CD4-positive, alpha-beta memory T cell (primary cell): ENCODE measurements at regions not wholly inside any gene's neighbourhood (a gene's known extent, or its start where the extent isn't known, plus 50 kb on each side); places are given as distances from the start of the nearest gene placed in this dataset.
A peak's percentile ranks its signal among the peaks of the same experiment; 100 is the strongest.

Experiments
- CTCF ChIA-PET: fragments of 350-600 bp; sonication (Branson Sonifier 250); formaldehyde crosslinking; loops from one replicate; lab custom pipeline; 2021; ENCODE audit warnings: inconsistent platforms; ENCODE audit not compliant: partially characterized antibody; lab: Charles Lee
- POLR2A ChIA-PET: fragments of 350-600 bp; sonication (Branson Sonifier 250); formaldehyde crosslinking; loops from one replicate; lab custom pipeline; 2021; ENCODE audit not compliant: partially characterized antibody; lab: Charles Lee
- DNase-seq, 5 donors: peaks; one replicate each; pipeline versions ENCODE4 v3.0.0 to v3.0.0-alpha.2; 2020 to 2022; ENCODE audit warnings: mixed read lengths in 1 of 5
- H3K27ac ChIP-seq: one replicate; pipeline ENCODE4 v1.7.0; 2013; ENCODE audit warnings: low read depth, low read length
- H3K27me3 ChIP-seq: 2 replicates; pipeline ENCODE4 v1.7.0; 2013; ENCODE audit warnings: mild to moderate bottlenecking, low read length, moderate library complexity; ENCODE audit not compliant: insufficient read depth
- H3K36me3 ChIP-seq: 2 replicates; pipeline ENCODE4 v1.7.0; 2013; ENCODE audit warnings: mild to moderate bottlenecking, low read length, moderate library complexity; ENCODE audit not compliant: insufficient read depth
- H3K4me1 ChIP-seq: 2 replicates; pipeline ENCODE4 v1.7.0; 2013; ENCODE audit warnings: mild to moderate bottlenecking, low read length, moderate library complexity; ENCODE audit not compliant: insufficient read depth
- H3K4me3 ChIP-seq, 2 donors: one replicate each; pipeline ENCODE4 v1.7.0; 2013; ENCODE audit warnings: low read length in 2 of 2, mild to moderate bottlenecking in 1 of 2
- H3K9me3 ChIP-seq, 2 donors: one replicate each; pipeline ENCODE4 v1.7.0; 2013; ENCODE audit warnings: low read length in 2 of 2, control low read depth in 1 of 2; ENCODE audit not compliant: control insufficient read depth in 1 of 2
- H3K27ac Mint-ChIP-seq, 7 donors: one replicate each; pipeline ENCODE4 v1.8.0; 2020 to 2021; ENCODE audit warnings: mixed read lengths in 7 of 7, mild to moderate bottlenecking in 6 of 7, inconsistent platforms in 3 of 7, moderate library complexity in 3 of 7
- H3K27me3 Mint-ChIP-seq, 2 donors: one replicate each; pipeline ENCODE4 v1.8.0; 2020 to 2021; ENCODE audit warnings: mixed read lengths in 2 of 2
- H3K36me3 Mint-ChIP-seq, 2 donors: one replicate each; pipeline ENCODE4 v1.8.0; 2020 to 2021; ENCODE audit warnings: mixed read lengths in 2 of 2, inconsistent platforms in 1 of 2, mild to moderate bottlenecking in 1 of 2
- H3K4me1 Mint-ChIP-seq, 4 donors: one replicate each; pipeline ENCODE4 v1.8.0; 2020 to 2021; ENCODE audit warnings: mixed read lengths in 4 of 4, mild to moderate bottlenecking in 1 of 4
- H3K4me3 Mint-ChIP-seq, 8 donors: one replicate each; pipeline ENCODE4 v1.8.0; 2020 to 2021; ENCODE audit warnings: mixed read lengths in 8 of 8, mild to moderate bottlenecking in 7 of 8, moderate library complexity in 6 of 8, inconsistent platforms in 3 of 8
- H3K9me3 Mint-ChIP-seq, 8 donors: one replicate each; pipeline ENCODE4 v1.8.0; 2020 to 2021; ENCODE audit warnings: mixed read lengths in 8 of 8, mild to moderate bottlenecking in 5 of 8, inconsistent platforms in 3 of 8, moderate library complexity in 1 of 8
- intact Hi-C: fragments of 100-400 bp; cut with micrococcal nuclease; formaldehyde crosslinking; loops from one replicate; pipeline ENCODE4 v1.15.1; 2023

DNA sequence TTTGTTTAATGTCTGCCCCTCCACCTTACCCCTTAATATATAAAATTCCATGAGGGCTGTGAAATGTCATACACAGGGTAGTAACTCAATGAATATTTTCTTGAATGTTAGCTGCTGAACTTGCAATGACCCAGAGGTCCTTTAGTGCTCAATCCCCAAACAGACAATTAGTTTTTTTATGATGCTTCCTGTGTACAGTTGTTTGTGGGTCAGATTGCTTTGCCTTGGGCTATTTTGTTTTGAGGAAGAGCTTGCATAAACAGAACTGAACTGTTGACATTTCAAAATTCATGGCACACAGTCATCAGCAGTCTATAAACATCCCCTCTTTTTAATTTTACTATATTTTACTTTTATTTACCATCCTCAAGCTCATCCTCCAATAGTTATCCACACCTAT is 820.5 kb upstream of the SEL1L start:
- intact Hi-C loops: no loop called here
- Mint-ChIP-seq H3K36me3 (no peaks in the 10 kb centered on the region), H3K4me3 (no peak overlapping the region), H3K27ac (peak overlapping the region in 1 of 7 donors; percentile 45), H3K9me3 (peaks cover 0 to 19% (median 12%) of the 10 kb centered on the region in 8 donors), H3K27me3 (no peaks in the 10 kb centered on the region), H3K4me1 (no peaks in the 10 kb centered on the region)
- POLR2A ChIA-PET: no interaction called here
- H3K36me3 ChIP-seq: no peaks in the 10 kb centered on the region
- no peak overlapping the region for H3K4me3 ChIP-seq
- DNase-seq: no peak
- H3K27me3 ChIP-seq: no peaks in the 10 kb centered on the region
- no peaks in the 10 kb centered on the region for H3K4me1 ChIP-seq
- CTCF ChIA-PET: no interaction called here
- H3K9me3 ChIP-seq: no peaks in the 10 kb centered on the region
- no peak overlapping the region for H3K27ac ChIP-seq

- Mint-ChIP-seq H3K4me3 (no peak overlapping the region), H3K27me3 (no peaks in the 10 kb centered on the region)
These were observed 825.5 kb upstream of the SEL1L start for GRCh38 chr14:82359201-82359600.

DNA sequence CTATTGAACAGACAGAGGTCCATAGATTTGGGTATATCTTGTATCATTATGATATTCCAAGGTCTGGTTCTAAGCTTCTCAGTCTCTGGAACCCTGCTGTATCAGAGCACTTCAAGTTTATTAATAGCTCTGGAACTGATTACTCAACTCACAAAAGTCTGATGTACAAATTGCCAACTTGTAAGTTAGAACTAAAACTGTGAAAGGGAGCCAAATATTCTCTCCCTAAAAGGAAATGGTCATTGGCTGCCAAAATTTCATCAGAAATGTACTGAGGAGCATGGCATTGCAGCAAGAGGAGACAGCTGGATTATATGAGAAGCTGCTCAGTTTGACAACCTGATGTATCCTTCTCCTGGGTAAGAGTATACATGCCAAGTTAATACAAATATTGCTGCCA is 828.8 kb upstream of the SEL1L start:
- DNase-seq: no peak
- intact Hi-C loops: no loop called here
- H3K27ac Mint-ChIP-seq: no peak overlapping the region
- peaks cover 0 to 30% (median 11%) of the 10 kb centered on the region in 8 donors for H3K9me3 Mint-ChIP-seq
- Histone ChIP-seq H3K27me3 (no peaks in the 10 kb centered on the region), H3K4me1 (no peaks in the 10 kb centered on the region), H3K36me3 (no peaks in the 10 kb centered on the region), H3K9me3 (no peaks in the 10 kb centered on the region), H3K27ac (no peak overlapping the region), H3K4me3 (no peak overlapping the region)
- no peak overlapping the region for H3K4me3 Mint-ChIP-seq
- ChIA-PET CTCF (no interaction called here), POLR2A (no interaction called here)
- no peaks in the 10 kb centered on the region for H3K36me3 Mint-ChIP-seq
- H3K4me1 Mint-ChIP-seq: no peaks in the 10 kb centered on the region
- no peaks in the 10 kb centered on the region for H3K27me3 Mint-ChIP-seq

More at GRCh38 chr14:82359201-82359600, 825.5 kb upstream of the SEL1L start:
- intact Hi-C loops: no loop called here
- no peak for DNase-seq
- no peaks in the 10 kb centered on the region for H3K9me3 ChIP-seq
- POLR2A ChIA-PET: no interaction called here
- H3K4me3 ChIP-seq: no peak overlapping the region
- CTCF ChIA-PET: no interaction called here
- H3K36me3 Mint-ChIP-seq: no peaks in the 10 kb centered on the region
- no peaks in the 10 kb centered on the region for H3K27me3 ChIP-seq
- H3K27ac ChIP-seq: no peak overlapping the region
- H3K27ac Mint-ChIP-seq: no peak overlapping the region
- no peaks in the 10 kb centered on the region for H3K4me1 ChIP-seq
- H3K36me3 ChIP-seq: no peaks in the 10 kb centered on the region
- H3K9me3 Mint-ChIP-seq: peaks cover 0 to 19% (median 8%) of the 10 kb centered on the region in 8 donors
- no peaks in the 10 kb centered on the region for H3K4me1 Mint-ChIP-seq

DNA sequence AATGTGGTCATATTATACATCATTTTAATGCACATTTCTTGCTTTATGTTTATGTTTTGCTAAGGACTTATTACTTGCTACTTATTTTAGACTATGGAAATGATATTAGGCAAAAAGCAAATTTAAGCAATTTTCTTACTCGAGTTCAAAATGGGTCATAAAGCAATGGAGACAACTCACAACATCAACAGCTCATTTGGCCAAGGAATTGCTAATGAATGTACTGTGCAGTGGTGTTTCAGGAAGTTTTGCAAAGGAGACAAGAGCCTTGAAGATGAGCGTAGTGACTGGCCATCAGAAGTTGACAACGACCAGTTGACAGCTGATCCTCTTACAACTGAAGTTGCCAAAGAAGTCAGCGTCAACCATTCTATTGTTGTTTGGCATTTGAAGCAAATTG is 831.8 kb upstream of the SEL1L start:
- Histone ChIP-seq H3K4me1 (no peaks in the 10 kb centered on the region), H3K27me3 (no peaks in the 10 kb centered on the region), H3K9me3 (no peaks in the 10 kb centered on the region), H3K36me3 (no peaks in the 10 kb centered on the region), H3K4me3 (no peak overlapping the region), H3K27ac (no peak overlapping the region)
- ChIA-PET POLR2A (no interaction called here), CTCF (no interaction called here)
- H3K36me3 Mint-ChIP-seq: no peaks in the 10 kb centered on the region
- no peaks in the 10 kb centered on the region for H3K27me3 Mint-ChIP-seq
- H3K4me1 Mint-ChIP-seq: no peaks in the 10 kb centered on the region
- no peak overlapping the region for H3K4me3 Mint-ChIP-seq
- peaks cover 0 to 23% (median 9%) of the 10 kb centered on the region in 8 donors for H3K9me3 Mint-ChIP-seq
- intact Hi-C loops: no loop called here
- no peak for DNase-seq
- no peak overlapping the region for H3K27ac Mint-ChIP-seq

DNA sequence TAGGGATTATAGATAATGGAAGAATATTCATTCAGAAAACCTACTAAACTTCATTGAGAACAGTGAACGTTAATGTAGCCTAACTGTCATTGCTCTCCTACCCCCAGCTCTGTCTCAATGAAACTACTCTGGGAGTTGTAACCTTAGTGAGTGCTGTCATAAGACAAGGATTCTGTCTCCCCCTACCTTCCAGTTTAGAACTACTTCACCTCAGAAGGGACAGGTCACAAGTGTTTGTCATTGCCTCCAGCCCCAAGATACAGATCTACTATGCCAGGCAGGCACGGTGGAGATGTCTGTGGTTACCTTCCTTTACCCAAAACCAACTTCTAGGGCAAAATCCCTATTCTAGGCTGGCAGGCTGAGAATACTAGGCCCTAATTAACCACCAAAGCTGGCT is 833.1 kb upstream of the SEL1L start:
- Histone ChIP-seq H3K36me3 (no peaks in the 10 kb centered on the region), H3K4me3 (no peak overlapping the region), H3K4me1 (no peaks in the 10 kb centered on the region), H3K27me3 (no peaks in the 10 kb centered on the region), H3K9me3 (no peaks in the 10 kb centered on the region), H3K27ac (no peak overlapping the region)
- ChIA-PET CTCF (interaction anchor here (0.5 kb wide), 1 partner anchor 161 kb away, joined by 4 read pairs; no protein-coding TSS in a partner anchor), POLR2A (no interaction called here)
- no peaks in the 10 kb centered on the region for H3K36me3 Mint-ChIP-seq
- no peaks in the 10 kb centered on the region for H3K4me1 Mint-ChIP-seq
- intact Hi-C loops: no loop called here
- DNase-seq: no peak
- no peak overlapping the region for H3K27ac Mint-ChIP-seq
- no peak overlapping the region for H3K4me3 Mint-ChIP-seq
- peaks cover 0 to 23% (median 10%) of the 10 kb centered on the region in 8 donors for H3K9me3 Mint-ChIP-seq
- no peaks in the 10 kb centered on the region for H3K27me3 Mint-ChIP-seq

DNA sequence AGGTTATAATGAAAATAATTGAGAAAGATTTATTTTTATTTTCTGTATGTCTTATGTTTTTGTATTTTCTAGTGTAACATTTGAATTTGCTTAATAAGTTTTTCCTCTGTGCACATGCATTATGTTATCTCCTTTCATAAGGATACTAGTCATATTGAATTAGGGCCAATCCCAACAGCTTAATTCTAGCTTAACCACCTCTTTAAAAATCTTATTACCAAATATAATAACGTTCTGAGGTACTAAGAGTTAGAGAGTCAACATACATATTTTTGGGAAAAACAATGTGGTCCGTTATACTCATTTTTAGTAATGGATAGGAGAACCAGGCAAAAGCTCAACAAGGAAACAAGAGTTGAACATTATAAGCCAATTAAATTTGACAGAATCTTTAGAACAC is 845.6 kb upstream of the SEL1L start:
- CTCF ChIA-PET: no interaction called here
- Mint-ChIP-seq H3K27ac (no peak overlapping the region), H3K9me3 (peaks cover 0 to 23% (median 10%) of the 10 kb centered on the region in 8 donors), H3K4me1 (no peaks in the 10 kb centered on the region), H3K4me3 (no peak overlapping the region), H3K27me3 (no peaks in the 10 kb centered on the region), H3K36me3 (no peaks in the 10 kb centered on the region)
- no peak for DNase-seq
- Histone ChIP-seq H3K9me3 (no peaks in the 10 kb centered on the region), H3K27me3 (no peaks in the 10 kb centered on the region), H3K27ac (no peak overlapping the region), H3K4me1 (no peaks in the 10 kb centered on the region), H3K4me3 (no peak overlapping the region), H3K36me3 (no peaks in the 10 kb centered on the region)
- POLR2A ChIA-PET: no interaction called here
- intact Hi-C loops: no loop called here

GRCh38 chr14:82385048-82385447 is 851.4 kb upstream of the SEL1L start:
- CTCF ChIA-PET: no interaction called here
- Histone ChIP-seq H3K27me3 (no peaks in the 10 kb centered on the region), H3K4me3 (no peak overlapping the region), H3K36me3 (no peaks in the 10 kb centered on the region), H3K4me1 (no peaks in the 10 kb centered on the region), H3K9me3 (no peaks in the 10 kb centered on the region), H3K27ac (no peak overlapping the region)
- Mint-ChIP-seq H3K27ac (no peak overlapping the region), H3K4me3 (no peak overlapping the region), H3K36me3 (no peaks in the 10 kb centered on the region), H3K9me3 (peaks cover 2 to 22% (median 12%) of the 10 kb centered on the region in 8 donors), H3K27me3 (no peaks in the 10 kb centered on the region), H3K4me1 (no peaks in the 10 kb centered on the region)
- intact Hi-C loops: no loop called here
- POLR2A ChIA-PET: no interaction called here
- DNase-seq: no peak

GRCh38 chr14:82387699-82388098 is 854.0 kb upstream of the SEL1L start:
- no peaks in the 10 kb centered on the region for H3K4me1 Mint-ChIP-seq
- no peaks in the 10 kb centered on the region for H3K27me3 ChIP-seq
- peaks cover 2 to 21% (median 12%) of the 10 kb centered on the region in 8 donors for H3K9me3 Mint-ChIP-seq
- H3K9me3 ChIP-seq: no peaks in the 10 kb centered on the region
- H3K4me1 ChIP-seq: no peaks in the 10 kb centered on the region
- intact Hi-C loops: no loop called here
- H3K4me3 Mint-ChIP-seq: no peak overlapping the region
- no peaks in the 10 kb centered on the region for H3K27me3 Mint-ChIP-seq
- ChIA-PET CTCF (no interaction called here), POLR2A (no interaction called here)
- H3K36me3 Mint-ChIP-seq: no peaks in the 10 kb centered on the region
- no peak overlapping the region for H3K4me3 ChIP-seq
- no peaks in the 10 kb centered on the region for H3K36me3 ChIP-seq
- DNase-seq: no peak
- H3K27ac Mint-ChIP-seq: no peak overlapping the region
- H3K27ac ChIP-seq: no peak overlapping the region
